ENCODE measurements at regions not wholly inside any gene's neighbourhood (a gene's known extent, or its start where the extent isn't known, plus 50 kb on each side); places are given as distances from the start of the nearest gene placed in this dataset.
"Not testable (repeated sequence)": the region's sequence is repeated elsewhere in the genome, so short reads cannot be mapped to it uniquely, and the experiment has no call there.

DNA sequence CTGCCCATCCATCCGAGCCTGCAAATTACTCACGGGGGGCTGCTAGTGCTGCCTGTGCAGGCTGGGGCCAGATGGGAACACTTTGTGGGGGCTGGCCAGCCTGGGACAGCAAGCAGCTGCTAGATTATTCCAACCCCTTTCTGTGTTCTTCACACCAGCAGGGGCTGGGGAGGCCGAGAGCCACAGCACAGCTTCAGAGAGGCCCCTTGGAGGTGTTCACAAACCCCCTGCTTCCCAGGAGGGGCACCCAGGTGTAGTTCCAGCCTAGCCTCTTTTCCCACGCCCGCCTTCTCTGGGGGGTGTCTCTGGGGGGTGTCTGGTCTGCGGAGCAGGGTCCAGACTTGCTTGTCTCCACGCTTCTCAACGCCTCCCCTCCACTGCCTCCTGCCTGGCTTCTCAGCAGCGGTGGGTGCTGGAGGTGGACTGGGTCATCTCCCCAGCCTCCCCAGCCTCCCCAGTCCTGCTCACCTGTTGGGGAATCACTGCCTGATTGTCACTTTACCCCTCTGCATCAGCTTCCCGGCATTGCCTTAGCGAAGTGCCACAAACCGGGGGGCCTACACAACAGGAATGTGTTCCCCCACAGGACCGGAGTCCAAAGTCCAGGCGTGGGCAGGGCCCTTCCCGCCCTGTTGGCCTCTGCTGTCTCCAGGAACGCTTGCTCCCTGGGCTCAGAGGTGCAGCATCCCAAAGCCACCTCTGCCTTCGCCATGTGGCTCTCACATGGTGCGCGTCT lies 74.0 kb upstream of the EN2 start:
- no peak for DNase-seq (ENCODE audit: low read depth)
- H3K4me3 ChIP-seq (ENCODE audit: low read depth, low read length): no peak overlapping the region
- TF ChIP-seq, protein P1, sequence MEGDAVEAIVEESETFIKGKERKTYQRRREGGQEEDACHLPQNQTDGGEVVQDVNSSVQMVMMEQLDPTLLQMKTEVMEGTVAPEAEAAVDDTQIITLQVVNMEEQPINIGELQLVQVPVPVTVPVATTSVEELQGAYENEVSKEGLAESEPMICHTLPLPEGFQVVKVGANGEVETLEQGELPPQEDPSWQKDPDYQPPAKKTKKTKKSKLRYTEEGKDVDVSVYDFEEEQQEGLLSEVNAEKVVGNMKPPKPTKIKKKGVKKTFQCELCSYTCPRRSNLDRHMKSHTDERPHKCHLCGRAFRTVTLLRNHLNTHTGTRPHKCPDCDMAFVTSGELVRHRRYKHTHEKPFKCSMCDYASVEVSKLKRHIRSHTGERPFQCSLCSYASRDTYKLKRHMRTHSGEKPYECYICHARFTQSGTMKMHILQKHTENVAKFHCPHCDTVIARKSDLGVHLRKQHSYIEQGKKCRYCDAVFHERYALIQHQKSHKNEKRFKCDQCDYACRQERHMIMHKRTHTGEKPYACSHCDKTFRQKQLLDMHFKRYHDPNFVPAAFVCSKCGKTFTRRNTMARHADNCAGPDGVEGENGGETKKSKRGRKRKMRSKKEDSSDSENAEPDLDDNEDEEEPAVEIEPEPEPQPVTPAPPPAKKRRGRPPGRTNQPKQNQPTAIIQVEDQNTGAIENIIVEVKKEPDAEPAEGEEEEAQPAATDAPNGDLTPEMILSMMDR (IDR thresholded peaks at IDR 0.05; ENCODE audit: low read depth, low read length, missing control alignments): no peak

GRCh38 chr7:155384751-155385150 lies 73.2 kb upstream of the EN2 start:
- no peak for DNase-seq (ENCODE audit: low read depth)
- TF ChIP-seq, protein P1 (IDR thresholded peaks at IDR 0.05; ENCODE audit: low read depth, low read length, missing control alignments): no peak
- H3K4me3 ChIP-seq (ENCODE audit: low read depth, low read length): no peak overlapping the region

DNA sequence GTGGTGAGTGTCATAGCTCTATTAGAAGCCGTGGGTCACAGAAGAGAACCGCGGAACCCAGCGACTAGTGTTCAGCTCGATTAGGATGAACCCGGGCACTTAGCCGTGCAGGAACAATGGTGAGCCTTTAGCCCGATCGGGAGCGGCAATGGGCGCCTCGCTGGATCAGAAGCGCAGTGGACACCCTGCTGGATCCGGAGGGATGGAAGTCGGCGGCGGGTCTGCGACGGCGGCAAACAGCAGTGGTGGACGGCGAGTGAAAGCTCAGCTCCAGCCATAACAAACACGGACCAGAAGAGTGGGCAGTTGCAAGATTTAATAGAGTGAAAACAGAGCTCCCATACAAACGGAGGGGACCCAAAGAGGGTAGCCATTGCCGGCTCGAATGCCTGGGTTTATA lies 72.7 kb upstream of the EN2 start:
- not testable (repeated sequence) for DNase-seq (ENCODE audit: low read depth); H3K4me3 ChIP-seq (ENCODE audit: low read depth, low read length)

GRCh38 chr7:155386608-155387007 lies 71.3 kb upstream of the EN2 start:
- DNase-seq (ENCODE audit: low read depth): no peak
- TF ChIP-seq, protein P1 (IDR thresholded peaks at IDR 0.05; ENCODE audit: low read depth, low read length, missing control alignments): no peak
- H3K4me3 ChIP-seq (ENCODE audit: low read depth, low read length): no peak overlapping the region

DNA sequence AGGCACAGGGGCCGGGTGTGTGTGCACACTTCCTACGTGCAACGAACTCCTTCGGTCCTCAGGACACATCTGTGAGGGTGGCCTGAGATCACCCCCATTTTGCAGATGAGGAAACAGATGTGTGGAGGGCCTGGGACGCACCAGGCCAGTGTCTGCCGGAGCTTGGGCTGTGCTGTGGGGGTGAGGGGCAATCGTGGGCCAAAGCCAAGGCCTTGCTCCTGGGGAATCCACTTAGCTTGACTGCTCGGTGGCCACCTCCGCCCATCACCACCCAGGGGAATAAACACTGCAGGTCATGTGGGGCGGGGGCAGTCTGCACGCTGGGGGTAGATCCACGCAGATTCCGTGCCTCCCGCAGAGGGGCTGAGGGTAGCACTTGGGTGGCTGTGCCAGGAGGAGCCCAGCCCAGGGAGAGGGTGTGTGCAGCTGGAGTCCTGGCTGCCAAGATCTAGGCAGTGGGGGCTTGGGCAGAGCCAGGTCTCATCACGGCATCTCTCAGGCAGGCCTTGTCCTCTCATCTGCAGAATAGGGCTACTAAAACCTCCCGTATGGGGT lies 70.8 kb upstream of the EN2 start:
- TF ChIP-seq, protein P1 (IDR thresholded peaks at IDR 0.05; ENCODE audit: low read depth, low read length, missing control alignments): no peak
- no peak for DNase-seq (ENCODE audit: low read depth)
- no peak overlapping the region for H3K4me3 ChIP-seq (ENCODE audit: low read depth, low read length)

- H3K4me3 ChIP-seq (ENCODE audit: low read depth, low read length): no peak overlapping the region
- no peak for DNase-seq (ENCODE audit: low read depth)
- TF ChIP-seq, protein P1 (IDR thresholded peaks at IDR 0.05; ENCODE audit: low read depth, low read length, missing control alignments): no peak
Observed at GRCh38 chr7:155388561-155388960, 69.4 kb upstream of the EN2 start.

DNA sequence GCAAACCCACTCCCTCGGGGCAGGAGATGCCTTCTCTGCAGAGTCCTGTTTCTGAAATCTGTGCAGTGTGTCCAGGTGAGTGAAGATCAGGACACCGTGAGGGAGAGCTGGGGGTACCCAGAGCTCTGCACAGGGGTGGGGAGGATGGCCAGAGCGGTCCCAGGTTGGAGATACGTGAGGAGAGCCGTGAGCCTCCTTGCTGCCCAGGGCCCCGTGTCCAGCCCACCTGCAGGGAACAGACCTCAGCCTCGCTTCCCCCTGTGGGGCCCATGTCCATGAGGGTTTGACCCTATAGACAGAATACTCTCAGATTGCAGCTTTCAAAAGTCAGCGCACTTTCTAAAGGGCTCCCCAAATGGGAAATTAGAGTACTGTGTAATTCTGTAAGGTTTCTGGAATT lies 66.5 kb upstream of the EN2 start:
- TF ChIP-seq, protein P1 (IDR thresholded peaks at IDR 0.05; ENCODE audit: low read depth, low read length, missing control alignments): no peak
- DNase-seq (ENCODE audit: low read depth): no peak
- no peak overlapping the region for H3K4me3 ChIP-seq (ENCODE audit: low read depth, low read length)

Data from GM12864 (cell line).